Frontal cortex (tissue), 3 donors: ENCODE measurements at regions not wholly inside any gene's neighbourhood (a gene's known extent, or its start where the extent isn't known, plus 50 kb on each side); places are given as distances from the start of the nearest gene placed in this dataset.
A peak's percentile ranks its signal among the peaks of the same experiment; 100 is the strongest.

Experiments
- DNase-seq, 2 donors: peaks; one replicate each; pipeline ENCODE4 v3.0.0; 2012; ENCODE audit warnings: low spot score in 2 of 2
- FAIRE-seq: peaks from 2 replicates; lab custom pipeline; 2012; peaks lifted over from hg19 to GRCh38; lab: Jason Lieb, UNC
- donor health status: control.
- donor health status: control.
- donor health status: control.

DNA sequence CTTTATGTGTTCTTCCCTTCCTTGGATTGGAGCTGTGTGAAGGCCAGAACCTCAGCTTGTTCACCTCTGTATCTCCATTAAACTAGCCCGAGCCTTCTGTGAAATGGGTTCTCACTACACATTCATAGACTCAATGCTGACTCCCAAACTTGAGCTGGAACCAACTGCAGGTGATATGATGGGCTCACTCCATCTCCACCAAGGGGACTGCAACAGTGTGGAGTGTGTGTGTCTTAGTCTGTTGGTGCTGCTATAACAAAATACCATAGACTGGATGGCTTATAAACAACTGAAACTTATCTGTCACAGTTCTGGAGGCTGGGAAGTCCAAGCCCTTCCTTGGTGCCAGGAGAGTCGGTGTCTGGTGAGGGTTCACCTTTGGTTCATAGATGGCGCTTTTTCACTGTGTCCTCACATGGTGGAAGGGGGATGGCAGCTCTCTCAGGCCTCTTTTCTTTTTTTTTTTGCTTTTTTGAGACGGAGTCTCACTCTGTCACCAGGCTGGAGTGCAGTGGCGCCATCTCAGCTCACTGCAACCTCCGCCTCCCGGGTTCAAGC is 94.2 kb upstream of the MAP4K3 start:
- FAIRE-seq (no peak), DNase-seq (no peak)

DNA sequence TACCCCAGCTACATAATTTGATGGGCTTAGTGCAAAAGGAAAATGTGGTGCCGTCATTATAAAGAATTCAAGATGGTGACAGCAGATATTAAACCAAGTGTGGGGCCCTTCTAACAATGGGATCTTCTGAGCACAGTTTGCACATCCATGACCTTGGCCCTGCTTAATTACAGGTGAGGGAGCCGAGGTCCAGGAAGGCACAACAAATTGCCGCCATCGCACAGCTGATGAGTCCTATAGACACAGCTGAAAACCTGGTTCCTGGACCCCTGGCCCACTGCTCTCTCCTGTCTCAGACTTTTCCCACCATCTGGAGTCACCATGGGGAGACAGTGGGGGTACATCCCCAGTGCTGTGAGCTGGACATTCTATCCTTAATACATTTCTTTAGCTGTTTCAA is 95.8 kb upstream of the MAP4K3 start:
- no peak for DNase-seq
- FAIRE-seq = no peak

DNA sequence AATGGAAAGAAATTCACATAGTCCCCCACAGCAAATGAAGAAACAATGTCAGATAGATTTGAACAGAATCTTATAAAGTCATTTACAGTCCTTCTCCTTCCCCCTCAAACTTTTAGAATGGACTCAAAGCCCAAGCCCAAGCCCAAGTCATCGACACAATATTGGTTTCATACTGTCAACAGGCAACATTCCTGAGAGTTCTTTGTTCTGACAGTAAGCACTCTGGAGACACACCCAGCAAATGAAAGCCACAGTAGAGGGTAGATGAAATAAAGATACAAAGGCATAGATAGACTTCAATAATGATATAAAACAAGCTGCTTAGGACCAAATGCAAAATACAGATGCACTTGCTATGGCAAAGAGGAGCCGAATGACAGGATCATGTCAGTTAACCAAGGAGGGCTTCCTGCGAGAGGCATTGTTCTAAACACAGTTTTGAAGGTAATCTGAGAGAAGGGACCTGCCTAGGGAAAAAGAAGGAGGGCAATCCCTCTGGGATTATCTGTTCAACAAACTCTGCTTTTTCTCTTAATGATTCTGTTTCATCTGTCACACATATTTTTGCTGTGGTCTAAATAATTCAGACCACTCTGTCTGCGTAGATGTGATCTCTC is 97.1 kb upstream of the MAP4K3 start:
- DNase-seq (no peak), FAIRE-seq (no peak)

DNA sequence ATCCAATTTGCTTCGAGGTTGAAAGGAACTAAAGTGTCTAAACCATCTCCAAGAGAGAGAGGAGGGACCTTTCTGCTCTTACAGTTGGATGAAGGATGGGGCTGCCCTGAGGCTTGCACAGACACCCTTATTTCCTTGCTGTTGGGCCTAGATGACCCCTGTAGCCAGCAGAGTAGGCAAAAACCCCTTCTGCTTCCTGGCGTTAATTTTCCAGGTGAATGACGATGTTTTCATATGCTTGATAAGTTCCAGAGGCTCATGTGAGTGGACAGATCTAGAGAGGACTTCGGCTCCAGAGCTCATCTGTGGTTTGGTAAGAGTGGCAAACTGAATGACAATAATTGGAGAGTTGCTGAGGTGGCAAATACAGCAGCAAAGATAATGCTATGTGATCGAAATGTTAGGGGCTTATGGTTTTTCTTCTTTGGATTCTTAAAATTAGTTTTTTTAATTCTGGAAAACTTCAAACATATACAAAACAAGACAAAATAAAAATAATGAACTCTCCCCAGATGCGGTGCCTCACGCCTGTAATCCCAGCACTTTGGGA is 98.6 kb upstream of the MAP4K3 start:
- FAIRE-seq = no peak
- no peak for DNase-seq

DNA sequence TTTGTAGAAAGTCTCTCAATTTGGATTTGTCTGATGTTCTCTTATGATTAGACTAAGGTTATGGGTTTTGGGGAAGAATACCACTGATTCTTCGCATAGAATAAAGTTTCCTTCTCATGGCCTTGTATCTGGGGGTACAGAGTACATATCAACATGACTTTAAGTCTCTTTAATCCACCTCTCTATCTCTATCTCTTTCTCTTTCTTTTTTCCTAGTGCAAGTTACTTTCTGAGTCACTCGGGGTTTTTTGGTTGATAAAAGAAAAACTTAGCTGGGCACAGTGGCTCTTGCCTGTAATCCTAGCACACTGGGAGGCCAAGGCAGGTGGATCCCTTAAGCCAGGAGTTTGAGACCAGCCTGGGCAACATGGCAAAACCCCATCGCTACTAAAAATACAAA is 100.1 kb upstream of the MAP4K3 start:
- DNase-seq (no peak), FAIRE-seq (no peak)

DNA sequence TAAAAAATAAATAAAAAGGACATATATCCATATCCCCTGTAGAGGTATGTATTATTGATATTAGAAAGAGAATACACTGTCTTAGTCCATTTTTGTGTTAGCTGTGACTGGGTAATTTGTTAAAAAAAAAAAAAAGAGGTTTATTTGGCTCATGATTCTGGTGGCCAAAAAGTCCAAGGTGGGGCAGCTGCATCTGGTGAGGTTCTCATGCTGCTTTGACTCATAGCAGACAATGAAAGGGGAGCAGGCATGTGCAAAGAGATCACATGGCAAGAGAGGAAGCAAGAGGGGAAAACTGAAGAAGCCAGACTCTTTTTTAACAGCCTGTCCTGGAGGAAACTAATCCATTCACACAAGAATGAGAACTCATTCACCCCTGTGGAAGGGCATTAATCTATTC is 101.6 kb upstream of the MAP4K3 start:
- no peak for DNase-seq
- FAIRE-seq = no peak

DNA sequence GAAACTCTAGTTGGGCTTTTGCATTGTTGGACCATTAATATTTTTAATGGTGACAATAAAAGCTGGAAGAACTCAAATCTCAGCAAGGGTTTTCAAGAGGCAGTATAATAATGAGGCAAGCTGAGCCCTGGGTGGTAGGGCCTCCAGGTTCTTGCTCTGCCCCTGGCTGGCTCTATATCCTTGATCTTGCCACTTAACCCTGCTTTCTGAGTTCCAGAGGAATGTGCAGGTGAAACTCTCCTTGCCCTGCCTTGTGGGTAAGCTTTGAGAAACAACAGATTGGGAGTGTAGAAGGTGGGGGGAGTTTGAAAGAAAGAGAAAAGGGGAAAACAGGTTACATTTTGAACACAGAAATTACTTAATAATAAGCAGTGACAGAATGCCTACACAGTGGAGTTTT is 103.3 kb upstream of the MAP4K3 start:
- no peak for FAIRE-seq

DNA sequence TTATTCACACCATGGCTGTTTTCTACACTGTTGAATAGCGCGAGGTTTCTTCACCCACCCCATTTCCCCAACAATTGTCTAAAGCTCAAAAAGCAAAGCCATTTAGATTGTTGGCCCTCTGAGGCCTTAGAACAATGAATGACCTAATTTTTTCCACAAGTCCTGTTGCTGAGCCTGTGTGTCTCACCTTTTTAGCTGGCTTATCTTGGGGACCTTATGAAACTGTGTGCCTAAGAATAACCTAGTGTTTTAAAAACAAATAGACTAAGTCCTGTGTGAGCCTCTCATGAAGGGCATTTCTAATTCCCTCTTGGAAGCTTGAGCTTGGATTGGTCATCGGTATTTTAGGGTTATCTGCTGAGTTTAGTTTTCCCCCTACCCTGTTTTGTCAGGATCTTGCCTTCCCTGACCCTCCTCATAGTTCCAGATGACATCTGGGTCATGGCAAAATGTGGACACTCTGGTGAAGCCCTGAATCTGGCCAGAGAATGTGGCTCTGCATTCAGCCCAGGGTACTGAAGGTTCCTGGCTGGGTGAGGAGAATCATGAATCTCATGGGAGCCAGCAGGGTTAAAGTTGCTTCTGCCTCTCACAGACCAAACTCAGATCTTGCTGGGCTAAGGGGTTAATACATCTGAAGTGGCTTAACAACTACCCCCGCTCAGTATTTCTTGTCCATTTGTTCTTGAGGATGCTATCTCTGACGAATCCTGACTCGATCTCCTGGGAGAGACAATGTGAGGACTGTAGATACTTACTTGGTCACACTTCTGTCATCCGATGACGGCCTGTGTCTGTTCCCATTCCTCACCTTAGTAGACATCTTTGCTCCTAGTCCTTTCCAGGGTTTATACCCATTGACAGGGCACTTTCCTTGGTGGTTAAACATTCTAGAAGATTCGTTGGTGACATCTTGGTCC is 104.2 kb upstream of the MAP4K3 start:
- DNase-seq (no peak), FAIRE-seq (no peak)

More for the DNA sequence above, 103.3 kb upstream of the MAP4K3 start:
- DNase-seq = no peak

DNA sequence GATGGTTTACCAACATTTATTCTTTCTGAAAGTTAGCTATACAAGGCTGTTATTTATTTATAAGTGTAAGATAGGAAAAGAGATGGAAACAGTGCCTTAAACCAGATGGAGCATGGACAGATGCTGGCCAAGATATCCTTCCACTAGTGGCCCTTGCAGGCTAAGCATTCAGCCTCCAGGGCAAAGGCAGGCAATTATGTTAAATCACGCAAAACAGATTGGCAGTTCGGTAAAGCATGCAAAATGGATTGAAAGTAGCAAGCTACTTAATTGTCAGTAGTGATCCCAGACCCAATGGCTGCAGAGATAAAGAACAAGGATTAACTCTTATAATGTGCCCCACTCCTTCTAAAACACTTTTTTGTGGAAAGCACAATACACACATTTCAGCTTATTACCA is 105.4 kb upstream of the MAP4K3 start:
- FAIRE-seq (no peak), DNase-seq (no peak)

DNA sequence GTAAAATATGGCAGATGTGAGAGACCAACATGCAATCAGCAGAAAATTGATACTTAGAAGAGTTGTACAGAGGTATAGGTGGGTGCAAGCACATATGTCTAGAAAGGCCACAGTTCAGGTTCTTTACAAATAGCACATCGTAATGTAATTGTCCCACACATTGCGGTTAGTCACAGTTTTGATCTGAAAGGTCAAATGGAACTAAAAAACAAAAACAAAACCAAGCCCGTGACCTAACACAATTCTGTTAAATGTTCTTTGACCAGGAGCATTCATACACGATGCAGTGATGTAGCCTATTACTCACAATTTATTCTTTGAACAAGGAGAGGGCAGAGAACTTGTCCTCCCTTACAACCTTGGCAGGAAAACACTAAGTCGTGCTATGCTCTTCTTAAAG is 108.9 kb upstream of the MAP4K3 start:
- DNase-seq = no peak
- FAIRE-seq = no peak

DNA sequence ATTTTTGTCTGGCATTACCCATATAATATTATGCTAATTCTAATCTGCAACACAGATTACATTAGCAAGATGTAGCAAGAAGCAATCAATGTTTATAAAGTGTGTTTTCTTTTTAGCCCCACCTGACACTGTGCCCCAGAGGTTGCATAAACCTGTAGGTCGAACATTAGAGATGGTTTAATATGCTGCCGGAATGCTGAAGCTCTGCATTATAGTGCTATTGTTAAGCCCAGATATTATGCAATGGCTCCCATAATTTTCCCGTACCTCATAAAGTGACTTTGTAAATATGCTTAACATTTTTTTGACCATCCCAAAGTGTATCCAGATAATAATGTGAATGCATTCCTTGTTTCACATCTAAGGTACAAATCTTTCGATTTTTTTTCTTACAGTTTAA is 109.3 kb upstream of the MAP4K3 start:
- DNase-seq (no peak), FAIRE-seq (no peak)

DNA sequence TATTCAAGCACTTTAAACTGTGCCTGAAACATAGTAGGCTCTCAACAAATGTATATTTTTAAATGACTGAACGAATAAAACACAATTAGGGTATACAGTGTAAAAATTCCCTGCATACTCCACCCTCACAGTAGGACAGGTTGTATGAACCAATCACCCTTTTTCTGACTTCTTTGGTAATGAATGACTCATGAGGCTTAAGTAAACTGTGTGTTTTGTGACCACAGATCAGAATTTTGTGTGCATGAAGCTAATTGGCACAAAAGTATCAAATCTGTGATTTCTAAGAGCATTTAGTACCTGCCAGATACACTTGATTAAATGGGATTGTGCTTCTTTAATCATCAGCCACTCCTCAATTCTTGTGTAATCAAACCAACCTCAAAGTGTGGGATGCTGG is 109.9 kb upstream of the MAP4K3 start:
- FAIRE-seq = no peak
- no peak for DNase-seq

DNA sequence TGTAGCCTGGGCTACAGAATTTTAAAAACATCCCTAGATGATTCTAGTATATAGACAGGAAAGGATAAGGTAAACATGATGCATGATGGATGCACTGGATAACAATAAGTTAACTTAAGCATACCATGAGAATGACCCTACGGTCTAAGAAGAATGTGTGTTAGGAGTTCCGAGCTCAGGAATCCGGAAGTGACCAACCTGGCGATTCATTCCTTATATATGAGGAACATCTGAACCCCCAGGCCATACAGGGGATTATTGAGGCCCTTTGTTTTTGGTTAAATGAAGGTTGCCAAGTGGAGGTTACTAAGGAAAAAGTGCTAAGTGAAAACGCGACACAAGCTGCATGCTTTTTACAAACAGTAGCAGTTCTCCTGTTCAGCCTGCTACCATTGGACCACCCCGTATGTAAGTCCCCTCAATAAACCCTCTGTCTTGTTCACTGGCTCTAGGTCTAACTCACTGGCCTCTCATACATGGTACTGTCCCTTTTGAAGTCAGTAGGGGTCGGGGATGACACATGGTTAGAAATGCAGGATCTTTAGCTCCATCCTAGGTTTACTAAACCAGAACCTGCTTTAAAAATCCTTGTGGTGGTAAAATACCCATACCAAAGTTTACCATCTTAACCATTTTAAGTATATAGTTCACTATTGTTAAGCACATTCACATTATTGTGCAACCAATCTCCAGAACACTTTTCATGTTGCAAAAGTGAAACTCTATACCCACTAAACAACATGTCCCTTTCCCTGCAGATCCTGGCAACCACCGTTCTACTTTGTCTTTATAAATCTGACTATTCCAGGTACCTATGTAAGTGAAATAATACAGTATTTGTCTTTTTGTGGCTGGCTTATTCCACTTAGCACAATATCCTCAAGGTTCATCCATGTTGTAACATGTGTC is 111.0 kb upstream of the MAP4K3 start:
- FAIRE-seq (no peak), DNase-seq (no peak)

DNA sequence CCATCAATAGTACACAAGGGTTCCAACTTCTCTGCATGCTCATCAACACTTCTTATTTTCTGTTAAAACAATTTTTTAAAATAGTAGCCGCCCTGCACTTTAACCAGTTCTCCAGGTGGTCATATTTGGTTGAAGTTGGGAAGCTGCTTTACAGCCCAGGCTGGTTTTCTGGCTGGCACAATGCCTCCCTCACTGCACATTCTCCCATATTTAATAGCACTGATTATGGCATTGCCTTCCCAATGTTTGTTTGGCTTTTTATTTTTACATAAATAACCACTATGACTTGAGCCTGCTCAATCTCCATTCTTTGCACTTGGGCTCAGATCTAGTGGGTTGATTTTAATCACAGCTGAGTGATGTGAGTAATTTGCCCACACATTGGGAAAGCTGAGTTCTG is 111.9 kb upstream of the MAP4K3 start:
- no peak for FAIRE-seq
- no peak for DNase-seq

DNA sequence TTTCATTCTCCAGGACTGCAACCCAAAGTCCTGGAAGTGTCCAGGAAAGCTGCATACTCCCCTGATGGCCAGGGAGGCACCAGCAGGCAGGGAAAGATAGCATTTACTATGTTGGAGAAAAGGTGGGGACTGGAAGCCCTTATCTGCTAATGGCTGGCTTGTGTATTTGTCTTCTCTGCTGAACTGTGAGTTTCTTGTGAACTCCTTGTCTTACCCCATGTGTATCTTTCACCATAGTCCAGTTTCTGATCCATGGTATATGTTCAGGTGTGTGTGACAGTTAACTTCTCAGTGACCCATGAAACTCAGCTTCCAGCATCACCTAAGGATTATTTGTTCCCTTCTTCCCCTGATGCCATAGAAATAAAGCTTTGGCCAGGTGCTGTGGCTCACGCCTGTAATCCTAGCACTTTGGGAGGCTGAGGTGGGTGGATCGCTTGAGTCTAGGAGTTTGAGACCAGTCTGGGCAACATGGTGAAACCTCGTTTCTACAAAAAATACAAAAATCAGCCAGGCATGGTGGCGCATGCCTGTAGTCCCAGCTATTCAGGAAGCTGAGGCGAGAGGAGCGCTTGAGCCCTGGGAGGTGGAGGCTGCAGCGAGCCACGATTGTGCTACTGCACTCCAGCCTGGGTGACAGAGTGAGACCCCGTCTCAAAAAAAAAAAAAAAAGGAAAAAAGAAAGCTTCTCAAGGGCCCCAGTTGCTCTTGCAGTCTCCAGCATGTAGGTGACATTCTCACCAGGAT is 112.8 kb upstream of the MAP4K3 start:
- FAIRE-seq = no peak
- no peak for DNase-seq

DNA sequence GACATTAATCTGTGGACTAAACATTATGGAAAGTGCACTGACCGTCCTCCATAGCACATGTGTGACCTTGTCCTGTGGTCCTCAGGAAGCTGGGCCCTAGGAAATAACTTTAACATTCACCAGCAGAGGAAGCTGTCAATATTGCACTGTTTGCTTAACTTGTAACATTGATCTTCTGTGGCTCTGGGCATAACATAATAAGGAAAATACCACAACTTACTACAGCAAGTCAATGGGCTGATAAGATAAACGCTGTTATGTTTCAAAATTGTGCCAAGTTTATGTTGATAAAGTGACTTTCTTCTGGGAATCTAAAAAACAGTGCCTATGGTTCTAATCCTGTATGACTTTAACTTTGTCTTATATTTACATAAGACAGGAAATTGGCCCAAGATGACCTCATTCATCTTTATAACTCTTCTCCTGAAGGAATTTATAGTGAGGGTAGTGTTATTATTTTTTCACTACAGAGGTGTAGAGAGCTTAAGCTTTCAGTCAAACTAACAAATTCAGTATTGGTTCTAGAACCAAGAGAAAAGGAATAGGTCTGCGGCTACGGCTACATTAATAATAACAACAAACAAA is 113.7 kb upstream of the MAP4K3 start:
- no peak for DNase-seq
- FAIRE-seq = no peak

DNA sequence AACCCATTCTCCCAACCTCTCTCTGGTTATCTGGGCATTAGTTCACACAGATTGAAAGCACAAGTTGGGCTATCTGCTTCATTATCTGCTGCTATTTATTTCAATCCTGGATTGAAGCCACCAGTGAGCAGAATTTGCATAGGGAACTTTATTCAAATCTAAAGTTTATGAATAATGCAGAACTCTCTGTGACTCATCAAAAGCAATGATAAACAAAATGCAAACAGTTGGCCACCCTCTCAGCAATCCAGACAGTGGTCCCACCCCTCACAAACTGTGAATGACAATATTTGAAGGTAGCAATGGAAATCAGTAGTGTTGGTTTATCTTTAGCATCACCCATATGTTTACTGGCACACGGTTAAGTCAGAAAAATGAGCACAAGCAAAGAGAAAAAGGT is 106.8 kb upstream of the TMEM178A start:
- no peak for FAIRE-seq
- DNase-seq = no peak

DNA sequence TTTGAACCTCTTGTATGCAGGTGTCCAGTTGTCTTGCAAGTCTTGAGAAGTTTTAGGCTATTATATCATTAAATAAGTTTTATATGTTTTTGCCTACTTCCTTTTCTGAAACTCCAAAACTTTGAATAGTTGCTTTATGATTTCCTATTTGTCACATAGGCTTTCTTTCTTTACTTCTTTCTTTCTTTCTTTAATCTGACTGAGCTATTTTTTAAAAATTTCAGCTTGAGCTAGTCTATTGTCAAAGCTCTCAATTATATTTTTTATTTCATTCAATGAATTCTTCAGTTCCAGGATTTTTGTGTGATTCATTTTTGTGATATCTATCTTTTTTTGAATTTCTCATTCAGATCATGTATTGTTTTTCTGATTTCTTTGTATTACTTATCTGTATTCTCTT is 102.1 kb upstream of the TMEM178A start:
- DNase-seq (no peak), FAIRE-seq (peak; percentile 59)

DNA sequence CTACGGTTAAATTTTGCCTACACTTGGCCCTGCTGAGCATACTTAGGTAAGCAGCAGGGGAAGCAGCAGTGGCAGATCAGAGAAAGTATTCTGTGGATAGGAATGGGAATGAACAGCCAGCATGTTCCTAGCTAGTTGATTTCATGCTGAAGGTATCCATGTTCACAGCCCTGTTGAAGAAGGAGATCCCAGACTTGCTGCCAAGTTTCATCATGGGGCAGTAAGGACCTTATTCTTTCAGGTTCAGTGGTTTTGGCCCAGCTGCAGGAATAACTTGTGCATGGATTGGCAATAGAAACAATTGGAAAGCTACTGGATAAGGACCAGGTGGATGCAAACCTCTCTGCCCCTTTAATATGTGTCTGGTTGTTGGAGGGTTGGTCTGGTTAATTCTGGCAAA is 98.2 kb upstream of the TMEM178A start:
- DNase-seq (no peak), FAIRE-seq (no peak)
